ENCODE measurements at regions not wholly inside any gene's neighbourhood (a gene's known extent, or its start where the extent isn't known, plus 50 kb on each side); places are given as distances from the start of the nearest gene placed in this dataset.
"Not testable (repeated sequence)": the region's sequence is repeated elsewhere in the genome, so short reads cannot be mapped to it uniquely, and the experiment has no call there.

DNA sequence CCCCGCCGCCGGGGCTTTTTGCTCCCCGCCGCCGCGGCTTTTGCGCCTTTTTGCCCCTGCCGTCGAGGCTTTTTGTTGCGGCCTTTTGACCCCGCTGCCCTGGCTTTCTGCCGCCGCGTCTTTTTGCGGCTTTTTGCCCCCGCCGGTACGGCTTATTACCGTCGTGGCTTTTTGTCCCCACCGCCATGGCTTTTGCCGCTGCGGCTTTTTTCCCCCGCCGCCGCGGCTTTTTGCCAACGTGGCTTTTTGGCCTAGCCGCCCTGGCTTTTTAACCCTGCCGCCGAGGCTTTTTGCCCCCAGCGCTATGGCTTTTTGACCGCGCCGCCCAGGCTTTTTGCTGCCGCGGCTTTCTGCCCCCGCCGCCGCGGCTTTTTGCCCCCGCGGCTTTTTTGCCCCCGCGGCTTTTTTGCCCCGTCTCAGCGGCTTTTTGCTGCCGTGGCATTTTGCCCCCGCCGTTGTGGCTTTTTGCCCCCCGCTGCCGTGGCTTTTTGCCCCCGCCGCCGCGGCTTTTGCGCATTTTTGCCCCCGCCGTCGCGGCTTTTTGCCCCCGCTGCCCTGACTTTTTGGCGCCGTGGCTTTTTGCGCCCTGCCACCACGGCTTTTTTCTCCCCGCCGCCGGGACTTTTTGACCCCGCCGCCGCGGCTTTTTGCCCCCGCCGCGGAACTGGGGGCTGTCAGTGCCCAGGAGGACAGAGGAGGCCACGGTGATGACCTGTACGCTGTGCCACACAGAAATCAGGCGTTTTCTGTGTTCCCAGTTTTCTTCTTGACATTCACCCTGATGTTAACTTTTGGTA lies 4828.5 kb upstream of the OR11H1 start:
- TF ChIP-seq, protein P1, sequence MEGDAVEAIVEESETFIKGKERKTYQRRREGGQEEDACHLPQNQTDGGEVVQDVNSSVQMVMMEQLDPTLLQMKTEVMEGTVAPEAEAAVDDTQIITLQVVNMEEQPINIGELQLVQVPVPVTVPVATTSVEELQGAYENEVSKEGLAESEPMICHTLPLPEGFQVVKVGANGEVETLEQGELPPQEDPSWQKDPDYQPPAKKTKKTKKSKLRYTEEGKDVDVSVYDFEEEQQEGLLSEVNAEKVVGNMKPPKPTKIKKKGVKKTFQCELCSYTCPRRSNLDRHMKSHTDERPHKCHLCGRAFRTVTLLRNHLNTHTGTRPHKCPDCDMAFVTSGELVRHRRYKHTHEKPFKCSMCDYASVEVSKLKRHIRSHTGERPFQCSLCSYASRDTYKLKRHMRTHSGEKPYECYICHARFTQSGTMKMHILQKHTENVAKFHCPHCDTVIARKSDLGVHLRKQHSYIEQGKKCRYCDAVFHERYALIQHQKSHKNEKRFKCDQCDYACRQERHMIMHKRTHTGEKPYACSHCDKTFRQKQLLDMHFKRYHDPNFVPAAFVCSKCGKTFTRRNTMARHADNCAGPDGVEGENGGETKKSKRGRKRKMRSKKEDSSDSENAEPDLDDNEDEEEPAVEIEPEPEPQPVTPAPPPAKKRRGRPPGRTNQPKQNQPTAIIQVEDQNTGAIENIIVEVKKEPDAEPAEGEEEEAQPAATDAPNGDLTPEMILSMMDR (IDR thresholded peaks at IDR 0.05): not testable (repeated sequence)
- not testable (repeated sequence) for TF ChIP-seq POLR2AphosphoS5, EP300, POLR2A (IDR thresholded peaks at IDR 0.05)

Data from upper lobe of left lung (tissue), 4 donors.